Dermis blood vessel endothelial cell (primary cell): ENCODE measurements at regions not wholly inside any gene's neighbourhood (a gene's known extent, or its start where the extent isn't known, plus 50 kb on each side); places are given as distances from the start of the nearest gene placed in this dataset.
A peak's percentile ranks its signal among the peaks of the same experiment; 100 is the strongest.

Experiments
- DNase-seq: peaks from one replicate; pipeline ENCODE4 v3.0.0; 2010

- no peak for DNase-seq
Measured at GRCh38 chr2:12031866-12032265, 285.4 kb downstream of the LPIN1 start.

DNA sequence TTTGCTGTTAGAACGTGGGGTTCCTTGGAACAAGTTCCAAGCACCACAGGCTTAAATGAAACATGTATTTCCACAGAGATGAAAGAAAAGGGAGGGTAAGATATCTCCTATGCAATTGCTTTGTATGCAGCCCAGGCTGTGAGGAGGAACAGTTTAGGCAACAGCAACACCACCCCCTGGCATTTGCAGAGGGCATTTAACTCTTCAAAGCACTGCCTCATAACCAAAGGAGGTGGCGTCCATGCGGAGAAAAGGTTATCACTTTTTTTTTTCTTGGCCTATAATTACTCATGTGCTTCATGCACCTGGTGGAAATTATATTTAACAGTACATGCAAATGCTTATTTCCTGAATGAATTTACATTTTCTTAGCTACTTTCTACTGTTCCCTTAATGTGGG is 286.0 kb downstream of the LPIN1 start:
- DNase-seq = no peak

- no peak for DNase-seq
Measured at GRCh38 chr2:12032975-12033374, 286.5 kb downstream of the LPIN1 start.

DNA sequence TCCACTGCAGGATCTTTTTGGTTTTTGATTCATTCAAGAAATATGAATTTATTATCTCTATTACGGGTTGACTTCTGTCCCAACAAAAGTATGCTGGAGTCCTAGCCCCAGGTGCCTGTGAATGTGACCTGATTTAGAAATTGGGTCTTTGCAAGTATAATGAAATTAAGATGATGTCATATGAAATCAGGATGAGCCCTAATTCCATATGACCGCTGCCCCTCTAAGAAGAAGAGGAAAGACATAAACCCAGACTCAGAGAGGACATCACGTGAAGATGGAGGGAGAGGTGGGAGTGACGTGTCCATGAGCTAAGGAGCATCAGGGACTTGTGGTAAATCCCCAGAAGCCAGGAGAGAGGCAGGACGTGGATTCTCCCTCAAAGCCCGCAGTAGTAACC is 287.1 kb downstream of the LPIN1 start:
- no peak for DNase-seq

GRCh38 chr2:12034382-12034781 is 287.9 kb downstream of the LPIN1 start:
- DNase-seq = no peak

GRCh38 chr2:12035029-12035720 is 288.7 kb downstream of the LPIN1 start:
- DNase-seq = no peak

GRCh38 chr2:12035956-12036639 is 289.7 kb downstream of the LPIN1 start:
- DNase-seq = no peak

- DNase-seq = no peak
Measured at GRCh38 chr2:12036640-12036983, 290.2 kb downstream of the LPIN1 start.

DNA sequence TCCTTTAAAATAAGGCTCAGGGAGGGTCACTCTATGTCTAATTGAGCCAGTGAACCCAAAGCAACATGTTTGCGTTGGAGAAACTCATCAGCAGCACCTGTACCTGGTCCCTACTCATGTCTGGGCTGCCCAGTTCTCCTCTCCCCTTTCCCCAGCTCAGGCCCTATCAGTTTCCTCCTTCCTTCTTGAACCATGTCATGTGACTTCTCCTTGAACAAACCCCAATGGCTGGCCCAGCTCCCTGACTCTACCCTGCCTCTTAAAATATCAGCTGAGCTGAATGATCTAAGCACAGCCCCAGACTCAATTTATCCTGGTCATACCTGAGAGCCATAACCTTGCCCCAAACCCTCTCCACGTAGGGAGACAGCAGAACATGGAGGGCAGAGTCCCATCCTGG is 290.9 kb downstream of the LPIN1 start:
- no peak for DNase-seq

GRCh38 chr2:12041236-12041635 is 294.8 kb downstream of the LPIN1 start:
- no peak for DNase-seq

DNA sequence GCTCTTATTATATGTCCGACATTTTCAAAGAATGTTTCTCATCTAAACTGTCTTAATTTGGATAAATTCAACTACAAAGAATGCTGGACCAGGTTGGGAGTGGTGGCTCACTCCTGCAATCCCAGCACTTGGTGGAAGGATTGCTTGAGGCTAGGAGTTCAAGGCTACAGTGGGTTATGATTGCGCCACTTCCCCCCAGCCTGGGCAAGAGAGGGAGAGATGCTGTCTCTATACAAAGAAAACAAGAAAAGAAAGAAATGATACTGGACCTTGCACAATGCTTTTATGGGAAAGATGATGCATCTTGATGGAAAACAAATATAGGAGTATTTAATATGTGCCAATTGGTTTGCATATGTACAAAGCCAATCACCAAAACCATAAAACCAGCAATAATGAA is 296.7 kb downstream of the LPIN1 start:
- no peak for DNase-seq

GRCh38 chr2:12044857-12045256 is 298.4 kb downstream of the LPIN1 start:
- DNase-seq = no peak

GRCh38 chr2:12045864-12046291 is 299.4 kb downstream of the LPIN1 start:
- DNase-seq = no peak

GRCh38 chr2:12046641-12047040 is 300.2 kb downstream of the LPIN1 start:
- no peak for DNase-seq

DNA sequence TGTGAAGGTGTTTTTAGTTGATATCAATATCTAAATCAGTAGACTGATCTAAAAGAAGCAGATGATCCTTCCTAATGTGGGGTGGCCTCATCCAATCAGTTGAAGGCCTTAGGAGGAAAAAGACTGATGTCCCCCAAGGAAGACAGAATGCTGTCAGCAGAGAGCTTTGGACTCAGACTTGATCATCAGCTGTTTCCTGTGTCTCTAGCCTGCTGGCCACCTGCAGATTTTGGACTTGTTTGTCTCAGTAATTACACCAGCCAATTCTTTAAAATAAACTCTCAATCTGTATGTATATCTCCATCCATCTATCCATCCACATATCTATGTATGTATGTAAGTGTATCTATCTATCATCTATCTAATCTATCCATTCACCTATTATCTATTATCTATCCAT is 301.3 kb downstream of the LPIN1 start:
- no peak for DNase-seq

- DNase-seq = peak; percentile 31
Measured at GRCh38 chr2:12048550-12048949, 302.1 kb downstream of the LPIN1 start.

- DNase-seq = no peak
Measured at GRCh38 chr2:12050396-12050795, 304.0 kb downstream of the LPIN1 start.

DNA sequence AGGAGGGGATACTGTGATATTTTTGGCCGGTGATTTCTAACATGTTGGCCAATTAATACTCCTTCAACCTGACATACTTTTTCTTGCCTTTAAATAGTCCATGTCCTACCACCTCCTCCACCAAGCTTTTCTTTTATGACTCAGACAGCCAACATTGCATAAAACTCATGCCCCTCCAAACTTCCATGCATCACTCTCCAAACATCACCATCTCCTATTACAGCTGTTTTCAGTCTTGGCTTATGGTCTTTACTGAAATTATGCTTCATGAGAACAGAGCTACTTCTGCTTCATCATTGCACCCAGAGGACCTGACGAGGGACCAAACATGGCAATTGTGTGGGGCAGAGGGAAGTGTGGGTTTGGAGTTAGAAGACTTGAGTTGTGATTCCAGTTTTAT is 305.4 kb downstream of the LPIN1 start:
- DNase-seq = no peak

GRCh38 chr2:12052796-12053195 is 306.4 kb downstream of the LPIN1 start:
- no peak for DNase-seq

GRCh38 chr2:12054956-12055618 is 308.7 kb downstream of the LPIN1 start:
- DNase-seq = no peak

DNA sequence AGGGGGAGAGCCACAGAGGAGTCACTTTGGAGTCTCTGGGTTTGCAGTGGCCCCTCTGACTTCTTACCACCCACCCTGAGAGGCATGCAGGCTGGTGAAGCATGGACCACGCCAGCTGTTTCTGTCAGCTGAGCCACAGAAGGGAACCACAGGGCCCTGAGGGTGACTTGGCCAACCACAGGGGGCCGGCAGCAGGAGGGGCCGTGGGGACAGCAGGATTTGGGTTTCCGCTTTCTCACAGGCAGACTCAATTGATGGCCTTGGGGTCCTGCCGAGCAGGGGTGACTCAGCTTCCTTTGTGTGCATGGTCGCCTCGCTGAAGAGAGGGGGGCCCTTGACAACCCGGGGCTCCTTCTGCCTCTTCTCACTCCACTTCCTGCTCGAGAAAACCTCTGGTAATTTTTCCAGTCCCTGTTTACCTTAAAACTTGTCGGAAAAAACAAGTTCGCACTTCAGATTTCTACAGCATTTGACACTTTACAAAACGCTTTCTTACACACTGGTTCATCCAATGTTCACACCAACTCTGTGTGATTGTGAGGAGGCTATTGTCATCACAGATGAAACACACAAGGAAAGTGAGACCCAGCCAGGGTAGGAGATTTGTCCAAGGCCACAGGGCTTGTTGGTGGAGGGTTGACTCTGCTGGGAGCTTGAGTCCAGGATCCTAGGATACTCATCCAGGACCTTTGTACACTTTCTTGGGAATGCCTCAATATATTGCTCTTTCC is 311.2 kb downstream of the LPIN1 start:
- peak; percentile 24 for DNase-seq

DNA sequence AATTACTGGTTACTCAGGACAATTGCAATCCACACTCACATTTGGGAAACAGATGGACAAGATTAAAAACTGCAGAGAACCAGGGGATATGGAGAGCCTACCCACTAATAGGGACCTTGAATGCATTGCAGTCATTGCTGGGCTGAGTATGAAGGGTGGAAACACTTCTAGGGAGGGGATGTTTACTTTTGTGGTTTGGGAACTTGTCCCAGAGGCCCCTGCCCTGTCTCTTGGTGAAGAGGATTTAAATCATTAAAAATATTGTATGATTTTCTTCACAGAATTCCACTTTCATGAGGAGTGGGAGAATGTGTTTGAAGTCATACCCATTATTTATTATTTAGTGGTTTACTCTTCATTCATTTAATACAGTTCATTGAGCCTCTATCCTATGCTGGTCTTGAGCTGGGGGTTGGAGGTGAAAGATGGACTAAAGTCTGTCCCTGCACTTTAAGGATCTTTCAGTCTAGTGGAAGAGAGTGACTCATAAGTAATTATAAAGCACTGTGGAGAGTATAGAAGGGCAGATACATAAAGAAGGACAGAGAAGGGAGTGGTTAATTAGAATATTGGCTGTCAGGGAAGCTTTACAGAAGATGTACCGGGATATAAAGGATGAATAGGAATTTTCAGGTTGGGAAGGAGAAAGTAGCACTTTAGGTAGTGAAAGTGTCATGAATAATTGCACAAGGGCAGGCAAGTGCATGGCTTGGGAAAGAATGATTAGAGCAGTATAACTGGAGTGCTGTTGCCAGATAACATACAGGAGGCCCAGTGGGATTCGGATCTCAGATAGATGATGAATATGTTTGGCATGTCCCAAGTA is 313.4 kb downstream of the LPIN1 start:
- DNase-seq = no peak

GRCh38 chr2:12060886-12061285 is 314.5 kb downstream of the LPIN1 start:
- no peak for DNase-seq
